ENCODE measurements at regions not wholly inside any gene's neighbourhood (a gene's known extent, or its start where the extent isn't known, plus 50 kb on each side); places are given as distances from the start of the nearest gene placed in this dataset.
"Not testable (repeated sequence)": the region's sequence is repeated elsewhere in the genome, so short reads cannot be mapped to it uniquely, and the experiment has no call there.

GRCh38 chr6:166704171-166704570, 77.1 kb upstream of the RPS6KA2 start:
- ATAC-seq: no peak
- no peak overlapping the region for H3K4me3 ChIP-seq
- peaks cover 11% of the 10 kb centered on the region for H3K4me1 ChIP-seq
- DNase-seq: no peak
- H3K27ac ChIP-seq: no peak overlapping the region
- no peaks in the 10 kb centered on the region for H3K27me3 ChIP-seq (ENCODE audit: low read depth)
- intact Hi-C loops (cut with DNase I): no loop called here
- no peaks in the 10 kb centered on the region for H3K36me3 ChIP-seq
- H3K9me3 ChIP-seq: no peaks in the 10 kb centered on the region
- TF ChIP-seq CTCF (IDR thresholded peaks at IDR 0.05): no peak

GRCh38 chr6:166703149-166703710, 76.2 kb upstream of the RPS6KA2 start:
- H3K9me3 ChIP-seq: no peaks in the 10 kb centered on the region
- peaks cover 11% of the 10 kb centered on the region for H3K4me1 ChIP-seq
- TF ChIP-seq CTCF (IDR thresholded peaks at IDR 0.05): no peak
- H3K27me3 ChIP-seq (ENCODE audit: low read depth): no peaks in the 10 kb centered on the region
- H3K27ac ChIP-seq: no peak overlapping the region
- ATAC-seq (no peak), DNase-seq (no peak)
- no peaks in the 10 kb centered on the region for H3K36me3 ChIP-seq
- no peak overlapping the region for H3K4me3 ChIP-seq
- intact Hi-C loops (cut with DNase I): no loop called here

- H3K9me3 ChIP-seq; H3K27ac ChIP-seq; H3K27me3 ChIP-seq (ENCODE audit: low read depth); H3K4me3 ChIP-seq; H3K36me3 ChIP-seq; DNase-seq; intact Hi-C loops (cut with DNase I); ATAC-seq; H3K4me1 ChIP-seq: not testable (repeated sequence)
Measured at GRCh38 chr6:166701424-166701823, 74.4 kb upstream of the RPS6KA2 start.

- intact Hi-C loops (cut with DNase I); H3K4me1 ChIP-seq; H3K36me3 ChIP-seq; DNase-seq; H3K27ac ChIP-seq; H3K9me3 ChIP-seq; ATAC-seq; H3K4me3 ChIP-seq; H3K27me3 ChIP-seq (ENCODE audit: low read depth): not testable (repeated sequence)
Measured at GRCh38 chr6:166700871-166701270, 73.8 kb upstream of the RPS6KA2 start.

- Histone ChIP-seq H3K4me1 (no peaks in the 10 kb centered on the region), H3K9me3 (no peaks in the 10 kb centered on the region), H3K36me3 (no peaks in the 10 kb centered on the region), H3K27me3 (ENCODE audit: low read depth) (no peaks in the 10 kb centered on the region), H3K4me3 (no peak overlapping the region), H3K27ac (no peak overlapping the region)
- intact Hi-C loops (cut with DNase I): no loop called here
- no peak for ATAC-seq
- DNase-seq: no peak
- TF ChIP-seq CTCF (IDR thresholded peaks at IDR 0.05): no peak
Measured at GRCh38 chr6:166697113-166697512, 70.1 kb upstream of the RPS6KA2 start.

GRCh38 chr6:166693880-166694279, 66.8 kb upstream of the RPS6KA2 start:
- intact Hi-C loops (cut with DNase I): no loop called here
- no peaks in the 10 kb centered on the region for H3K9me3 ChIP-seq
- no peaks in the 10 kb centered on the region for H3K36me3 ChIP-seq
- no peak for TF ChIP-seq CTCF (IDR thresholded peaks at IDR 0.05)
- H3K27me3 ChIP-seq (ENCODE audit: low read depth): no peaks in the 10 kb centered on the region
- DNase-seq: no peak
- H3K4me3 ChIP-seq: no peak overlapping the region
- H3K4me1 ChIP-seq: peaks cover 9% of the 10 kb centered on the region
- H3K27ac ChIP-seq: no peak overlapping the region
- ATAC-seq: no peak
